Left ventricle myocardium inferior (tissue), 1 donor: ENCODE measurements at regions not wholly inside any gene's neighbourhood (a gene's known extent, or its start where the extent isn't known, plus 50 kb on each side); places are given as distances from the start of the nearest gene placed in this dataset.

Source experiments
- DNase-seq: peaks from one replicate; pipeline ENCODE4 v3.0.0-alpha.2; 2020
- H3K27ac ChIP-seq: fragments of 200-600 bp; replicated peaks from 2 replicates; pipeline ENCODE4 v1.8.0; 2021
- H3K27me3 ChIP-seq: fragments of 200-600 bp; 2 replicates; pipeline ENCODE4 v1.8.0; 2021; ENCODE audit warnings: low read depth
- H3K36me3 ChIP-seq: fragments of 200-600 bp; 2 replicates; pipeline ENCODE4 v1.8.0; 2021
- H3K4me1 ChIP-seq: fragments of 200-600 bp; 2 replicates; pipeline ENCODE4 v1.8.0; 2021
- H3K4me3 ChIP-seq: fragments of 200-600 bp; 2 replicates; pipeline ENCODE4 v1.8.0; 2021; ENCODE audit warnings: mild to moderate bottlenecking, moderate library complexity
- H3K9me3 ChIP-seq: fragments of 200-600 bp; replicated peaks from 2 replicates; pipeline ENCODE4 v1.8.0; 2021
- intact Hi-C: fragments of 100-400 bp; cut with micrococcal nuclease; formaldehyde crosslinking; loops from one replicate; pipeline ENCODE4 v1.11.0; 2022
- TF ChIP-seq, protein P1 (sequence below): fragments of 200-600 bp; IDR thresholded peaks from 2 replicates; pipeline ENCODE4 v1.8.0; 2021; ENCODE audit warnings: antibody characterized with exemption, mild to moderate bottlenecking, borderline replicate concordance
- donor health status: DM: no; HTN: yes; CAD: no; lungs with severe emphysema.

DNA sequence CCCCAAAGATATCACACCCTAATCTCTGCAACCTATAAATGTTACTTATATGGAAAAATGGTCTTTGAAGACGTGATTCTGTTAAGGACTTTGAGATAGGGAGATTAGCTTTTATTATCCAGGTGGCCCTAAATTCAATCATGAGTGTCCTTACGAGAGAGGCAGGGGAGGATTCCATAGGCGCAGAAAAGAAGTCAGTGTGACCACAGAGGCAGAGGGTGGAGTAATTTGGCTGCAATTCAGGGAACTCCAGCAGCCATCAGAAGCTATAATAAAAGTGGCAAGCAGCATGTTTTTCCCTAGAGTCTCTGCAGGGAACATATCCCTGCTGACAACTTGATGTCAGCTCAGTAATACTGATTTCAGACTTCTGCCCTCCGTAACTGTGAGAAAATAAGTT is 315.2 kb upstream of the ROBO2 start:
- Histone ChIP-seq H3K4me3 (no peak overlapping the region), H3K9me3 (no peaks in the 10 kb centered on the region), H3K36me3 (no peaks in the 10 kb centered on the region), H3K27ac (no peak overlapping the region), H3K27me3 (no peaks in the 10 kb centered on the region), H3K4me1 (no peaks in the 10 kb centered on the region)
- intact Hi-C loops, result no loop called here
- DNase-seq, result no peak
- TF ChIP-seq, protein P1, sequence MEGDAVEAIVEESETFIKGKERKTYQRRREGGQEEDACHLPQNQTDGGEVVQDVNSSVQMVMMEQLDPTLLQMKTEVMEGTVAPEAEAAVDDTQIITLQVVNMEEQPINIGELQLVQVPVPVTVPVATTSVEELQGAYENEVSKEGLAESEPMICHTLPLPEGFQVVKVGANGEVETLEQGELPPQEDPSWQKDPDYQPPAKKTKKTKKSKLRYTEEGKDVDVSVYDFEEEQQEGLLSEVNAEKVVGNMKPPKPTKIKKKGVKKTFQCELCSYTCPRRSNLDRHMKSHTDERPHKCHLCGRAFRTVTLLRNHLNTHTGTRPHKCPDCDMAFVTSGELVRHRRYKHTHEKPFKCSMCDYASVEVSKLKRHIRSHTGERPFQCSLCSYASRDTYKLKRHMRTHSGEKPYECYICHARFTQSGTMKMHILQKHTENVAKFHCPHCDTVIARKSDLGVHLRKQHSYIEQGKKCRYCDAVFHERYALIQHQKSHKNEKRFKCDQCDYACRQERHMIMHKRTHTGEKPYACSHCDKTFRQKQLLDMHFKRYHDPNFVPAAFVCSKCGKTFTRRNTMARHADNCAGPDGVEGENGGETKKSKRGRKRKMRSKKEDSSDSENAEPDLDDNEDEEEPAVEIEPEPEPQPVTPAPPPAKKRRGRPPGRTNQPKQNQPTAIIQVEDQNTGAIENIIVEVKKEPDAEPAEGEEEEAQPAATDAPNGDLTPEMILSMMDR, result no peak

DNA sequence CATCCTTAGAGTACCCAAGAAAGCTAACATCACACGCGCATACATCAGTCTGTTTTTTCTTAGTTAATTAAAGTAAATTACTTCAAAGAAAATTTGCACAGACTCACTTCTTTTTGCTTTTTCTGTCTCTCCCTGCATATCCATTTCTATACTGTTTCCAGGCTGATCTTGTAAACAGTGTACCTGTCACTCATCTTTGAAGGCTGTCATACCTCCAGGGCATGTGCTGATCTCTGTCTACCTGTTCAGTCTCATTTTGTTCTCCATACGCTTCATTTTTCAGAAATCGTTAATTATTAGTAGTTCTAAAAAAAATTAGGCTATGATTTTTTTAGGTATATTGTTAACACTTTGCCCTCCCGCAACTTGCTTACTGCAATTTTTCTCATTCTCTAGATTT is 313.9 kb upstream of the ROBO2 start:
- intact Hi-C loops, result no loop called here
- H3K27ac ChIP-seq, result no peak overlapping the region
- no peaks in the 10 kb centered on the region for H3K4me1 ChIP-seq
- H3K36me3 ChIP-seq, result no peaks in the 10 kb centered on the region
- H3K9me3 ChIP-seq, result no peaks in the 10 kb centered on the region
- DNase-seq, result no peak
- TF ChIP-seq, protein P1, result no peak
- no peaks in the 10 kb centered on the region for H3K27me3 ChIP-seq
- no peak overlapping the region for H3K4me3 ChIP-seq

DNA sequence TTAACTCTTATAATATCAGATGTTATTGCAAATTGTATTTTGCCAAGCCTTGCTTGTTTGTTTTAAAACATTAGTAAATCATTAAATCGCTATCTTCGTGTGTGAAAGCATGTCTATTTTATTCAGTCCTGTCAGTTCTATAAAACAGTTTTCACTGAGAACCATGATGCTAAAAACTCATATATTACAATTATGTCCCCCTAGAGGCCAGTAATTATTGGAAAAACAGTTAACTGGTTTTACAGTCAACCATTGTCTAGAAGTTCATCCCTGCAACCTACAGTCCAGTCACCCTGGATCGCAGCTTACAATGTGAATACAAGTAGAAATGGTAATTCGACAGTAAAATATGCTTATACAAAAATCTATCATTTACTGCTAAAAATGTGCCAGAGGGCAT is 311.5 kb upstream of the ROBO2 start:
- H3K27ac ChIP-seq, result no peak overlapping the region
- H3K4me3 ChIP-seq, result no peak overlapping the region
- H3K4me1 ChIP-seq, result no peaks in the 10 kb centered on the region
- DNase-seq, result no peak
- no peaks in the 10 kb centered on the region for H3K27me3 ChIP-seq
- H3K36me3 ChIP-seq, result no peaks in the 10 kb centered on the region
- TF ChIP-seq, protein P1, result no peak
- intact Hi-C loops, result no loop called here
- H3K9me3 ChIP-seq, result peaks cover under 1% of the 10 kb centered on the region

DNA sequence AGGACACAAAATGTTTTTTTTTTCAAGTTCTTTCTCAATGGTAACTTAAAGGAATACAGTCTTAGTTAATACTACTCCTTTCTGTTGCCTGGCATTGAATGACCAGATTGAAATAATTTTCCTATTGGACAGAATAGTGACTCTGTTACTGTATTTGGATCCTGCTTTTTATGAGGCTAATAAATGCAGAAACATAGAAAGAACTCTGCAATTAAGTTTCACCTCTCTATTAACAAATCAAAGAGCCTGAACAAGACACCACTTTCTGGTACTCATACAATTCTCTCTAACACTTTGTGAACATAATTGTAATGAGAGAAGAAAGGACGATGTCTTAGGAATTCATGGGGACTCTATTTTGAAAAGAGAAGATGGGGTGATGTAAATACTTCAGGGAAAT is 308.4 kb upstream of the ROBO2 start:
- no peak overlapping the region for H3K27ac ChIP-seq
- no peaks in the 10 kb centered on the region for H3K27me3 ChIP-seq
- intact Hi-C loops, result no loop called here
- no peaks in the 10 kb centered on the region for H3K4me1 ChIP-seq
- no peak overlapping the region for H3K4me3 ChIP-seq
- H3K9me3 ChIP-seq, result peaks cover 10% of the 10 kb centered on the region
- no peak for DNase-seq
- TF ChIP-seq, protein P1, result no peak
- H3K36me3 ChIP-seq, result no peaks in the 10 kb centered on the region

DNA sequence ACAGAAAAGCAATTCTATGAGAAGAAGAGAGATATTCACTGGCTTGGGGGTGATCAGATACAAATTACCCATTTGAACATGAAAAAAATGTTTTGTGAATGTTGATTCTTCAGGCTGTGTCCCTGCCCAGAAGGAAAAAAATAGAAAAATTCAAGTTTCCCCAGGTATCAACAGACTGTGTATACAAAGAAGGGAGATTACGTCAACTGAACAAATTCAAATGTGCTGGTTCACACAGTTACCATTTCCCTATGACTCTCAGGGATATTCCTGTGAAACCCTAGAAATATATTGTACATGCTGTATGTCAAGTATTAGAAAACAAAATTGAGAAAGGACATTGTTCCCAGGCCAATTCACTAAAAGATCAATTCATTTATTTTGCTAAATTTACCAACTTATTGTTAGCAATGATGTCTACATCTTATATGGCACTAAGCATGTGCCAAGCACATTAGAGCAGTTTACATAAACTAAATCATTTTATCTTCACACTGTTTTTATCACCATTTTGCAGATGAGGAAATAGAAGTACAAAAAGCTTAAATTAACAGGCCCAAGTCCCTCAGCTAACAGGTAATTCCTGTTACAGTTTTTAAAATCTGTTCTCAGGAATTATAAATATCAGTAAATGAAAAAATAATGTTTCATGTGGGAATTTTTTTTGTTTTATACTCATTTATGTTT is 306.7 kb upstream of the ROBO2 start:
- Histone ChIP-seq H3K36me3 (no peaks in the 10 kb centered on the region), H3K27me3 (no peaks in the 10 kb centered on the region), H3K27ac (no peak overlapping the region), H3K9me3 (peaks cover 10% of the 10 kb centered on the region), H3K4me3 (no peak overlapping the region), H3K4me1 (no peaks in the 10 kb centered on the region)
- DNase-seq, result no peak
- intact Hi-C loops, result no loop called here
- TF ChIP-seq, protein P1, result no peak
